Upper lobe of left lung (tissue), 6 donors: ENCODE measurements at regions not wholly inside any gene's neighbourhood (a gene's known extent, or its start where the extent isn't known, plus 50 kb on each side); places are given as distances from the start of the nearest gene placed in this dataset.

Experiments used
- ATAC-seq, 2 donors: fragments of 200-7000 bp; cut with Tn5 transposase; one replicate each; pipeline ENCODE4 v1.9.1; 2022; ENCODE audit warnings: mild to moderate bottlenecking in 2 of 2, moderate library complexity in 2 of 2; ENCODE audit not compliant: low FRiP score in 2 of 2
- DNase-seq, 2 donors: peaks; one replicate each; pipeline ENCODE4 v3.0.0-alpha.2; 2019 to 2020
- H3K27ac ChIP-seq, 4 donors: fragments of 200-600 bp; sonication (generic); one replicate each; pipeline ENCODE4 v1.5.1; 2016 to 2019
- H3K27me3 ChIP-seq, 4 donors: fragments of 200-600 bp; sonication (generic); one replicate each; pipeline ENCODE4 v1.5.1; 2017 to 2019
- H3K36me3 ChIP-seq, 4 donors: fragments of 200-600 bp; sonication (generic); one replicate each; pipeline ENCODE4 v1.5.1; 2016 to 2019
- H3K4me1 ChIP-seq, 4 donors: fragments of 200-600 bp; sonication (generic); one replicate each; pipeline ENCODE4 v1.5.1; 2018 to 2019
- H3K4me3 ChIP-seq, 4 donors: fragments of 200-600 bp; sonication (generic); one replicate each; pipeline ENCODE4 v1.5.1; 2017 to 2019; ENCODE audit warnings: mild to moderate bottlenecking in 2 of 4, moderate library complexity in 1 of 4
- H3K9me3 ChIP-seq, 4 donors: fragments of 200-600 bp; sonication (generic); one replicate each; pipeline ENCODE4 v1.5.1; 2018 to 2019
- CTCF ChIP-seq, 6 experiments: fragments of 450-650 bp in 4 of 6; fragments of 200-600 bp in 2 of 6; sonication (generic) in 2 of 6; IDR thresholded peaks; one replicate each; pipeline ENCODE4 v1.5.1; 2016 to 2019; ENCODE audit warnings: antibody characterized with exemption in 6 of 6
- EP300 ChIP-seq, 4 donors: sonication (generic); formaldehyde crosslinking; IDR thresholded peaks; one replicate each; pipeline ENCODE4 v1.5.1; 2017; ENCODE audit warnings: antibody characterized with exemption in 4 of 4, control low read depth in 2 of 4
- POLR2A ChIP-seq, 4 donors: fragments of 450-650 bp; IDR thresholded peaks; one replicate each; pipeline ENCODE4 v1.5.1; 2016 to 2017; ENCODE audit warnings: antibody characterized with exemption in 4 of 4, mild to moderate bottlenecking in 2 of 4
- POLR2AphosphoS5 ChIP-seq, 2 donors: sonication (generic); formaldehyde crosslinking; IDR thresholded peaks; one replicate each; pipeline ENCODE4 v1.5.1; 2017; ENCODE audit warnings: antibody characterized with exemption in 2 of 2
- WGBS, 2 donors: methylation state at CpG; one replicate each; pipeline ENCODE4 v1.1.5; 2017 to 2018; 5-methylcytosine and 5-hydroxymethylcytosine counted together
- donor health status: DM: no; HTN: no; CAD: no; lungs with moderate emphysema.
- donor health status: DM: no; HTN: yes; CAD: no; lungs with severe emphysema.

GRCh38 chr4:177960566-177960965 is 518.3 kb upstream of the AGA start:
- TF ChIP-seq POLR2AphosphoS5 (IDR thresholded peaks at IDR 0.05) (no peak), CTCF (IDR thresholded peaks at IDR 0.05) (no peak)
- 51 to 55% methylated on average over 2 of the region's 2 CpGs for WGBS, 2 donors
- Histone ChIP-seq H3K27ac (no peak overlapping the region), H3K9me3 (no peaks in the 10 kb centered on the region), H3K4me3 (no peak overlapping the region), H3K27me3 (no peaks in the 10 kb centered on the region), H3K36me3 (no peaks in the 10 kb centered on the region), H3K4me1 (no peaks in the 10 kb centered on the region)
- no peak for ATAC-seq
- no peak for DNase-seq

- Histone ChIP-seq H3K4me1 (no peaks in the 10 kb centered on the region), H3K9me3 (no peaks in the 10 kb centered on the region), H3K27ac (no peak overlapping the region), H3K4me3 (no peak overlapping the region), H3K36me3 (no peaks in the 10 kb centered on the region), H3K27me3 (no peaks in the 10 kb centered on the region)
- 91 to 94% methylated on average over 2 of the region's 2 CpGs for WGBS, 2 donors
- no peak for TF ChIP-seq POLR2AphosphoS5 (IDR thresholded peaks at IDR 0.05)
- TF ChIP-seq POLR2A (IDR thresholded peaks at IDR 0.05): no peak
- no peak for TF ChIP-seq EP300 (IDR thresholded peaks at IDR 0.05)
- TF ChIP-seq CTCF (IDR thresholded peaks at IDR 0.05): no peak
- DNase-seq (no peak), ATAC-seq (no peak)
These were observed 519.6 kb upstream of the AGA start for GRCh38 chr4:177961761-177962380.

- Histone ChIP-seq H3K27ac (no peak overlapping the region), H3K9me3 (no peaks in the 10 kb centered on the region), H3K4me1 (no peaks in the 10 kb centered on the region), H3K27me3 (no peaks in the 10 kb centered on the region), H3K4me3 (no peak overlapping the region), H3K36me3 (no peaks in the 10 kb centered on the region)
- TF ChIP-seq POLR2AphosphoS5 (IDR thresholded peaks at IDR 0.05) (no peak), EP300 (IDR thresholded peaks at IDR 0.05) (no peak), CTCF (IDR thresholded peaks at IDR 0.05) (no peak), POLR2A (IDR thresholded peaks at IDR 0.05) (no peak)
- DNase-seq: no peak
- WGBS, 2 donors: 69 to 77% methylated on average over 3 of the region's 3 CpGs
- no peak for ATAC-seq
These were observed 521.8 kb upstream of the AGA start for GRCh38 chr4:177964061-177964460.

- no peak overlapping the region for H3K4me3 ChIP-seq
- H3K27me3 ChIP-seq: no peaks in the 10 kb centered on the region
- H3K4me1 ChIP-seq: no peaks in the 10 kb centered on the region
- DNase-seq (no peak), ATAC-seq (no peak)
- no peak overlapping the region for H3K27ac ChIP-seq
- H3K9me3 ChIP-seq: no peaks in the 10 kb centered on the region
- 44 to 73% methylated on average over 2 of the region's 2 CpGs for WGBS, 2 donors
- TF ChIP-seq CTCF (IDR thresholded peaks at IDR 0.05) (no peak), POLR2AphosphoS5 (IDR thresholded peaks at IDR 0.05) (no peak), EP300 (IDR thresholded peaks at IDR 0.05) (no peak), POLR2A (IDR thresholded peaks at IDR 0.05) (no peak)
- H3K36me3 ChIP-seq: no peaks in the 10 kb centered on the region
These were observed 522.5 kb upstream of the AGA start for GRCh38 chr4:177964693-177965168.

- DNase-seq (no peak), ATAC-seq (no peak)
- TF ChIP-seq POLR2AphosphoS5 (IDR thresholded peaks at IDR 0.05) (no peak), CTCF (IDR thresholded peaks at IDR 0.05) (no peak), EP300 (IDR thresholded peaks at IDR 0.05) (no peak)
These were observed 525.1 kb upstream of the AGA start for GRCh38 chr4:177967328-177967727.

More at GRCh38 chr4:177967328-177967727, 525.1 kb upstream of the AGA start:
- Histone ChIP-seq H3K36me3 (no peaks in the 10 kb centered on the region), H3K9me3 (no peaks in the 10 kb centered on the region), H3K4me1 (no peaks in the 10 kb centered on the region), H3K27ac (no peak overlapping the region), H3K27me3 (no peaks in the 10 kb centered on the region), H3K4me3 (no peak overlapping the region)
- WGBS, 2 donors: 67 to 81% methylated on average over 3 of the region's 3 CpGs
